ENCODE measurements at regions not wholly inside any gene's neighbourhood (a gene's known extent, or its start where the extent isn't known, plus 50 kb on each side); places are given as distances from the start of the nearest gene placed in this dataset.
"Not testable (repeated sequence)": the region's sequence is repeated elsewhere in the genome, so short reads cannot be mapped to it uniquely, and the experiment has no call there.

- DNase-seq (ENCODE audit: low spot score in 2 of 2); H3K9me3 Mint-ChIP-seq; H3K36me3 Mint-ChIP-seq; H3K27ac Mint-ChIP-seq: not testable (repeated sequence)
- peak in 1 of 2 donors; percentile 22 for ATAC-seq
These were observed 415.5 kb downstream of the FOXD4L4 start for GRCh38 chr9:66152406-66152805.

- H3K9me3 Mint-ChIP-seq, H3K36me3 Mint-ChIP-seq, H3K27ac Mint-ChIP-seq: not testable (repeated sequence)
- peak; percentile 88 to 100 for ATAC-seq
- DNase-seq (ENCODE audit: low spot score in 2 of 2), result peak in 1 of 2 donors; percentile 47
These were observed 416.2 kb downstream of the FOXD4L4 start for GRCh38 chr9:66153021-66153725.

GRCh38 chr9:66153971-66154691 is 417.2 kb downstream of the FOXD4L4 start:
- H3K27ac Mint-ChIP-seq, ATAC-seq, H3K9me3 Mint-ChIP-seq, H3K36me3 Mint-ChIP-seq: not testable (repeated sequence)
- peak; percentile 11 to 53 for DNase-seq (ENCODE audit: low spot score in 2 of 2)

- not testable (repeated sequence) for ATAC-seq; H3K36me3 Mint-ChIP-seq; DNase-seq (ENCODE audit: low spot score in 2 of 2); H3K9me3 Mint-ChIP-seq; H3K27ac Mint-ChIP-seq
These were observed 445.4 kb downstream of the FOXD4L4 start for GRCh38 chr9:66182316-66182715.

GRCh38 chr9:66183648-66184047 is 446.7 kb downstream of the FOXD4L4 start:
- H3K36me3 Mint-ChIP-seq; ATAC-seq; DNase-seq (ENCODE audit: low spot score in 2 of 2); H3K9me3 Mint-ChIP-seq; H3K27ac Mint-ChIP-seq: not testable (repeated sequence)

GRCh38 chr9:66197199-66197598 is 460.3 kb downstream of the FOXD4L4 start:
- H3K9me3 Mint-ChIP-seq; DNase-seq (ENCODE audit: low spot score in 2 of 2); H3K27ac Mint-ChIP-seq; ATAC-seq; H3K36me3 Mint-ChIP-seq: not testable (repeated sequence)

GRCh38 chr9:66198421-66198820 is 461.5 kb downstream of the FOXD4L4 start:
- DNase-seq (ENCODE audit: low spot score in 2 of 2); H3K9me3 Mint-ChIP-seq; H3K27ac Mint-ChIP-seq; H3K36me3 Mint-ChIP-seq: not testable (repeated sequence)
- peak in 1 of 2 donors; percentile 16 for ATAC-seq

- not testable (repeated sequence) for H3K9me3 Mint-ChIP-seq; H3K36me3 Mint-ChIP-seq; H3K27ac Mint-ChIP-seq; DNase-seq (ENCODE audit: low spot score in 2 of 2); ATAC-seq
These were observed 469.7 kb downstream of the FOXD4L4 start for GRCh38 chr9:66206617-66207016.

- H3K36me3 Mint-ChIP-seq; H3K27ac Mint-ChIP-seq; DNase-seq (ENCODE audit: low spot score in 2 of 2); H3K9me3 Mint-ChIP-seq; ATAC-seq: not testable (repeated sequence)
These were observed 471.0 kb downstream of the FOXD4L4 start for GRCh38 chr9:66207914-66208313.

- DNase-seq (ENCODE audit: low spot score in 2 of 2), result peak in 1 of 2 donors; percentile 28
- H3K9me3 Mint-ChIP-seq, H3K27ac Mint-ChIP-seq, H3K36me3 Mint-ChIP-seq, ATAC-seq: not testable (repeated sequence)
These were observed 507.8 kb downstream of the FOXD4L4 start for GRCh38 chr9:66244763-66245162.

- H3K27ac Mint-ChIP-seq; H3K36me3 Mint-ChIP-seq; H3K9me3 Mint-ChIP-seq; DNase-seq (ENCODE audit: low spot score in 2 of 2); ATAC-seq: not testable (repeated sequence)
These were observed 508.5 kb downstream of the FOXD4L4 start for GRCh38 chr9:66245481-66245880.

GRCh38 chr9:66257581-66257980 is 520.6 kb downstream of the FOXD4L4 start:
- H3K9me3 Mint-ChIP-seq; DNase-seq (ENCODE audit: low spot score in 2 of 2); H3K27ac Mint-ChIP-seq; ATAC-seq; H3K36me3 Mint-ChIP-seq: not testable (repeated sequence)

- not testable (repeated sequence) for H3K9me3 Mint-ChIP-seq; H3K36me3 Mint-ChIP-seq; DNase-seq (ENCODE audit: low spot score in 2 of 2); H3K27ac Mint-ChIP-seq; ATAC-seq
These were observed 524.6 kb downstream of the FOXD4L4 start for GRCh38 chr9:66261576-66261975.

- H3K9me3 Mint-ChIP-seq; H3K27ac Mint-ChIP-seq; H3K36me3 Mint-ChIP-seq; DNase-seq (ENCODE audit: low spot score in 2 of 2); ATAC-seq: not testable (repeated sequence)
These were observed 526.7 kb downstream of the FOXD4L4 start for GRCh38 chr9:66263621-66264020.

- ATAC-seq; H3K27ac Mint-ChIP-seq; H3K36me3 Mint-ChIP-seq; H3K9me3 Mint-ChIP-seq; DNase-seq (ENCODE audit: low spot score in 2 of 2): not testable (repeated sequence)
These were observed 527.8 kb downstream of the FOXD4L4 start for GRCh38 chr9:66264786-66265185.

GRCh38 chr9:66266202-66266601 is 529.3 kb downstream of the FOXD4L4 start:
- not testable (repeated sequence) for ATAC-seq; H3K27ac Mint-ChIP-seq; H3K9me3 Mint-ChIP-seq; DNase-seq (ENCODE audit: low spot score in 2 of 2); H3K36me3 Mint-ChIP-seq

- DNase-seq (ENCODE audit: low spot score in 2 of 2); H3K27ac Mint-ChIP-seq; H3K36me3 Mint-ChIP-seq; ATAC-seq; H3K9me3 Mint-ChIP-seq: not testable (repeated sequence)
These were observed 530.0 kb downstream of the FOXD4L4 start for GRCh38 chr9:66266856-66267430.
